ENCODE measurements at regions not wholly inside any gene's neighbourhood (a gene's known extent, or its start where the extent isn't known, plus 50 kb on each side); places are given as distances from the start of the nearest gene placed in this dataset.

DNA sequence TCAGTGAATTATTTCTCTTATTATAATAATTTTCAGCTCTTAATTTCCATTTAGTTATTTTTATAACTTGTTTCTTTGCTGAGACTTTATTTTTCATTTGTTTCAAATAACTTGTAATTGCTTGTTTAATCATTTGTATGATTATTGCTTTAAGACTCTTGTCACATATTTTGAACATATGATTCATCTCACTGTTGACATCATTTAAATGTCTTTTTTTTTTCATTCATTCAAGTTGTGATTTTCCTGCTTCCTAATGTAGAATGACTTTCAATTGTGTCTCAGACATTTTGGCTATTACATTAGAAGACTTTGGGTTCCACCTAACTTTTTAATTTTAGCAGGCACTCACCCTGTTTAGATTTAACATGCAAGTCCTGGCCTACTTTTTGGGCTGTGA, 234.8 kb upstream of the DIPK2B start:
- TF ChIP-seq, protein P1, sequence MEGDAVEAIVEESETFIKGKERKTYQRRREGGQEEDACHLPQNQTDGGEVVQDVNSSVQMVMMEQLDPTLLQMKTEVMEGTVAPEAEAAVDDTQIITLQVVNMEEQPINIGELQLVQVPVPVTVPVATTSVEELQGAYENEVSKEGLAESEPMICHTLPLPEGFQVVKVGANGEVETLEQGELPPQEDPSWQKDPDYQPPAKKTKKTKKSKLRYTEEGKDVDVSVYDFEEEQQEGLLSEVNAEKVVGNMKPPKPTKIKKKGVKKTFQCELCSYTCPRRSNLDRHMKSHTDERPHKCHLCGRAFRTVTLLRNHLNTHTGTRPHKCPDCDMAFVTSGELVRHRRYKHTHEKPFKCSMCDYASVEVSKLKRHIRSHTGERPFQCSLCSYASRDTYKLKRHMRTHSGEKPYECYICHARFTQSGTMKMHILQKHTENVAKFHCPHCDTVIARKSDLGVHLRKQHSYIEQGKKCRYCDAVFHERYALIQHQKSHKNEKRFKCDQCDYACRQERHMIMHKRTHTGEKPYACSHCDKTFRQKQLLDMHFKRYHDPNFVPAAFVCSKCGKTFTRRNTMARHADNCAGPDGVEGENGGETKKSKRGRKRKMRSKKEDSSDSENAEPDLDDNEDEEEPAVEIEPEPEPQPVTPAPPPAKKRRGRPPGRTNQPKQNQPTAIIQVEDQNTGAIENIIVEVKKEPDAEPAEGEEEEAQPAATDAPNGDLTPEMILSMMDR (IDR thresholded peaks at IDR 0.05) = no peak
- Mint-ChIP-seq H3K27me3 (ENCODE audit: low read depth, poor library complexity) (peaks cover 7% of the 10 kb centered on the region), H3K36me3 (ENCODE audit: low read depth) (no peaks in the 10 kb centered on the region), H3K4me1 (no peaks in the 10 kb centered on the region), H3K27ac (no peak overlapping the region), H3K9me3 (peaks cover 35% of the 10 kb centered on the region), H3K4me3 (no peak overlapping the region)
- no peak for DNase-seq

DNA sequence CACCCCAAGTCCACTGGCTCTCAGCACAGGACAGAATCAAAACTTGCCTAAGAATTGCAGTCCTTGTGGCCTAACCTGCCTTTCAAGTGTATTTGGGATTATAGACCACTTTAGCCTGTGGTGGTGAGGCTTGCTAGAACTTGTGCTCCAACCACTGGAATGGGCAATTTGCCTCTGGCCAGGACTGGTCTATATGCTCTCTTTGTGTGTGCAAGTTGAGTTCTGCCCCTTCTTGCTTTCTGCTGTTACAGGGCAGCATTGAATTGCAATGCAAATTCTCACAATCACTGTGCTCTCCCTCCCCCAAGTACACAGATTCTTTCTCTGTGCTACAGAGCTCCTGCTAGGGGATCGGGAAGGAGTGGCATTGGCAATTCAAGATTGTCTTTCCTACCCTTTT, 233.6 kb upstream of the DIPK2B start:
- TF ChIP-seq, protein P1 (IDR thresholded peaks at IDR 0.05) = no peak
- H3K36me3 Mint-ChIP-seq (ENCODE audit: low read depth) = no peaks in the 10 kb centered on the region
- peaks cover 34% of the 10 kb centered on the region for H3K9me3 Mint-ChIP-seq
- no peak overlapping the region for H3K4me3 Mint-ChIP-seq
- peaks cover 7% of the 10 kb centered on the region for H3K27me3 Mint-ChIP-seq (ENCODE audit: low read depth, poor library complexity)
- no peaks in the 10 kb centered on the region for H3K4me1 Mint-ChIP-seq
- no peak for DNase-seq
- H3K27ac Mint-ChIP-seq = no peak overlapping the region

DNA sequence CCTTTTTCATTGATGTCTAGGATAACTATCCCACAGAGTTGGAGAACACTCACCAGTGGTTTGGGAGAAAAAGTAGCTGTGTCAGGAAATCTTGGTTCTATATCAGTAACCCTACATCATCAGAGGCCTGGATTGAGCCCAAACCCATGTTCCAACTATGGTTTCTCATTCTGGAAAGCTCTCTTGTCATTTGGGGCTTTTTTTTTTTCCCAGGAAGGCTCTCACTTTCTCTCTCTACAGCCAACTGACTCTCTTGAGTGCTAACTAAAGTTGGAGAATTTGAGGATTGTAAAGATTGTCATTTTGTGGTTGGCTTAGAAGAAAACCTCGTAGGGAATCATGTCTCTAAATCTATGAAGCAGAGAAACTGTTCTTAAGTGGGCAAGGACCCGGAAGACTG, 228.2 kb upstream of the DIPK2B start:
- no peak for DNase-seq
- H3K4me3 Mint-ChIP-seq = no peak overlapping the region

DNA sequence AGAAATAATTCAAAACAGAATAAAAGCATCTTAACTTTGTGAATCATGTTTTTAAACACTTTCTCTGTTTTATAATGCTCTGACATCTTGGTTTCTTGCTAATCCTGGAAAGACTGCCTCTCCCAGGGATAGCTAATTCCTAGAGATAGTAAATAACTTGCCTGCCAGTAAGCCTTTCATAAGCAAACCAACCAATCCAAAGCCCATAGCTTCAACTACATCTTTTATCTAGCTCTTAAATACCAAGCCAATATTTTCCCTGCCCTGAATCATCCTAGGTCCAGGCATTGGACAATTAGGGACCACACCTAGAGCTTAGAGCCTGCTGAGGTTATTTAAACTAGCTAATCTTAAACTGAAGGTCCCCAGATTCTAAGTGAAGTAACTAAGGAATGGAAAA, 223.7 kb upstream of the DIPK2B start:
- Mint-ChIP-seq H3K36me3 (ENCODE audit: low read depth) (no peaks in the 10 kb centered on the region), H3K27me3 (ENCODE audit: low read depth, poor library complexity) (no peaks in the 10 kb centered on the region), H3K4me3 (no peak overlapping the region), H3K4me1 (no peaks in the 10 kb centered on the region), H3K9me3 (peaks cover 32% of the 10 kb centered on the region), H3K27ac (no peak overlapping the region)
- no peak for DNase-seq
- TF ChIP-seq, protein P1 (IDR thresholded peaks at IDR 0.05) = no peak

More for the DNA sequence above, 228.2 kb upstream of the DIPK2B start:
- no peak overlapping the region for H3K27ac Mint-ChIP-seq
- peaks cover 20% of the 10 kb centered on the region for H3K9me3 Mint-ChIP-seq
- no peaks in the 10 kb centered on the region for H3K36me3 Mint-ChIP-seq (ENCODE audit: low read depth)
- peaks cover 3% of the 10 kb centered on the region for H3K27me3 Mint-ChIP-seq (ENCODE audit: low read depth, poor library complexity)
- no peaks in the 10 kb centered on the region for H3K4me1 Mint-ChIP-seq
- TF ChIP-seq, protein P1 (IDR thresholded peaks at IDR 0.05) = no peak

DNA sequence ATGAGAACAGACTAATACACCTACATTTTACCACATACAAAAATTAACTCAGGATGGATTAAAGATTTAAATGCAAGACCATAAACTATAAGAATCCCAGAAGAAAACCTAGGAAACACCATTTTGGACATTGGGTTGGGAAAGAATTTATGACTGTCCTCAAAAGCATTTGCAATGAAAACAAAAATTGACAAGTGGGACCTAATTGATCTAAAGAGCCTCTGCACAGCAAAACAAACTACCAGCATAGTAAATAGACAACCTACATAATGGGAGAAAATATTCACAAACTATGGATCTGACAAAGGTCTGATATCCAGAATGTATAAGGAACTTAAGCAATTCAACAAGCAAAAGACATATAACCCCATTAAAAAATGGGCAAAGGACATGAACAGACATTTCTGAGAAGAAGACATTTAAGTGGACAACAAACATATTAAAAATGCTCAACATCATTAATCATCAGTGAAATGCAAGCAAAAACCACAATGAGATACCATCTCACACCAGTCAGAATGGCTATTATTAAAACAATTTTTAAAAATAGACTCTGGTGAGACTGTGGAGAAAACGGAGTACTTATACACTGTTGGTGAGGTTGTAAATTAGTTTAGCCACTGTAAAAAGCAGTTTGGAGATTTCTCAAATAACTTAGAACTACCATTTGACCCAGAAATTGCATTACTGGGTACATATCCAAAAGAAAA, 221.7 kb upstream of the DIPK2B start:
- Mint-ChIP-seq H3K36me3 (ENCODE audit: low read depth) (no peaks in the 10 kb centered on the region), H3K27me3 (ENCODE audit: low read depth, poor library complexity) (no peaks in the 10 kb centered on the region), H3K4me1 (no peaks in the 10 kb centered on the region), H3K9me3 (peaks cover 33% of the 10 kb centered on the region), H3K4me3 (no peak overlapping the region), H3K27ac (no peak overlapping the region)
- DNase-seq = no peak
- TF ChIP-seq, protein P1 (IDR thresholded peaks at IDR 0.05) = no peak

DNA sequence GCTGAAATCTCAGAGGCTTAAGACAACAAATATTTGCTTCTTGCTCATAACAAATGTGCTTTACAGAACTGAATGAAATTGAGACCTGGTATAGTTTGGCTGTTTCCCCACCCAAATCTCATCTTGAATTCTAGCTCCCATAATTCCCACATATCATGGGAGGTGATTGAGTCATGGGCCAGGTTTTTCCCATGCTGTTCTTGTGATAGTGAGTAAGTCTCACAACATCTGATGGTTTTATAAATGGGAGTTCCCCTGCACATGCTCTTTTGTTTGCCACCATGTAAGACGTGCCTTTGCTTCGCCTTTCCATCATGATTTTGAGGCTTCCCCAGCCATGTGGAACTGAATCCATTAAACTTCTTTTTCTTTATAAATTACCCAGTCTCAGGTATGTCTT, 221.1 kb upstream of the DIPK2B start:
- Mint-ChIP-seq H3K4me3 (no peak overlapping the region), H3K27ac (no peak overlapping the region), H3K9me3 (peaks cover 36% of the 10 kb centered on the region), H3K27me3 (ENCODE audit: low read depth, poor library complexity) (no peaks in the 10 kb centered on the region), H3K4me1 (no peaks in the 10 kb centered on the region), H3K36me3 (ENCODE audit: low read depth) (no peaks in the 10 kb centered on the region)
- DNase-seq = no peak
- TF ChIP-seq, protein P1 (IDR thresholded peaks at IDR 0.05) = no peak
